Endothelial cell of umbilical vein (primary cell): ENCODE measurements at regions not wholly inside any gene's neighbourhood (a gene's known extent, or its start where the extent isn't known, plus 50 kb on each side); places are given as distances from the start of the nearest gene placed in this dataset.

Experiments used
- BruUV-seq: library from RNA; stranded (reverse); fragments of 400-500 nt; replicated peaks from 2 replicates; lab custom pipeline; 2021; lab: Mats Ljungman, UMichigan
- CTCF ChIA-PET: fragments of 300-600, 350-600 bp; sonication (Branson Sonifier 250); formaldehyde crosslinking; loops from one replicate; lab custom pipeline; 2021; ENCODE audit warnings: antibody characterized with exemption, inconsistent platforms; lab: Charles Lee
- POLR2A ChIA-PET: fragments of 300-600, 350-600 bp; sonication (Branson Sonifier 250); formaldehyde crosslinking; loops from one replicate; lab custom pipeline; 2021; ENCODE audit warnings: antibody characterized with exemption, inconsistent platforms; lab: Charles Lee
- DNase-seq: peaks from one replicate; pipeline ENCODE4 v3.0.0-alpha.2; 2011; ENCODE audit warnings: low read depth, low spot score
- FAIRE-seq: peaks from 2 replicates; lab custom pipeline; 2011; peaks lifted over from hg19 to GRCh38; lab: Jason Lieb, UNC
- H2AFZ ChIP-seq: 2 replicates; pipeline ENCODE4 v1.6.0; 2012; ENCODE audit warnings: low read depth, low read length, control low read depth, inconsistent platforms
- H3K27ac ChIP-seq: 2 replicates; pipeline ENCODE4 v1.5.1; 2011; ENCODE audit warnings: low read depth, mild to moderate bottlenecking, control low read depth, low read length, moderate library complexity; ENCODE audit not compliant: insufficient read depth
- H3K27me3 ChIP-seq, 2 experiments: 2 replicates each; pipeline versions ENCODE4 v1.6.0 to v1.6.1; 2011; ENCODE audit warnings: low read length in 2 of 2, mixed read lengths in 1 of 2; ENCODE audit not compliant: control insufficient read depth in 2 of 2, insufficient read depth in 2 of 2
- H3K36me3 ChIP-seq, 2 experiments: 2 replicates in 1 of 2; 3 replicates in 1 of 2; pipeline ENCODE4 v1.5.1; 2011; ENCODE audit warnings: low read length in 2 of 2, mild to moderate bottlenecking in 1 of 2, moderate library complexity in 1 of 2; ENCODE audit not compliant: control insufficient read depth in 2 of 2, insufficient read depth in 2 of 2; ENCODE audit errors: extremely low read depth in 1 of 2
- H3K4me1 ChIP-seq: 3 replicates; pipeline ENCODE4 v1.5.1; 2011; ENCODE audit warnings: mild to moderate bottlenecking, low read length; ENCODE audit not compliant: control insufficient read depth, insufficient read depth; ENCODE audit errors: extremely low read depth
- H3K4me2 ChIP-seq: 2 replicates; pipeline ENCODE4 v1.6.1; 2011; ENCODE audit warnings: low read length, control low read depth, mixed read lengths; ENCODE audit not compliant: insufficient read depth
- H3K4me3 ChIP-seq, 3 experiments: fragments of 200-600 bp in 1 of 3; sonication (generic), shearing (Covaris generic) in 1 of 3; replicated peaks in 1 of 3; 2 replicates each; pipeline ENCODE4 v1.5.1; 2011 to 2016; ENCODE audit warnings: control low read depth in 3 of 3, low read length in 3 of 3, mild to moderate bottlenecking in 2 of 3, inconsistent platforms in 1 of 3, low read depth in 1 of 3, moderate library complexity in 1 of 3; ENCODE audit not compliant: insufficient read depth in 1 of 3
- H3K79me2 ChIP-seq: 2 replicates; pipeline ENCODE4 v1.6.0; 2012; ENCODE audit warnings: low read length, inconsistent platforms; ENCODE audit not compliant: control insufficient read depth, insufficient read depth
- H3K9ac ChIP-seq: replicated peaks from 2 replicates; pipeline ENCODE3; 2011; ENCODE audit warnings: low read length, control low read depth; ENCODE audit not compliant: insufficient read depth; ENCODE audit errors: extremely low read depth
- H3K9me1 ChIP-seq: replicated peaks from 3 replicates; pipeline ENCODE4 v1.6.0; 2011; ENCODE audit warnings: mild to moderate bottlenecking, low read length; ENCODE audit not compliant: control insufficient read depth, insufficient read depth; ENCODE audit errors: extremely low read depth
- H3K9me3 ChIP-seq: replicated peaks from 2 replicates; pipeline ENCODE4 v1.5.1; 2012; ENCODE audit warnings: low read length, inconsistent platforms; ENCODE audit not compliant: control insufficient read depth, insufficient read depth
- H4K20me1 ChIP-seq: replicated peaks from 2 replicates; pipeline ENCODE3; 2011; ENCODE audit warnings: mild to moderate bottlenecking, low read length; ENCODE audit not compliant: control insufficient read depth, insufficient read depth; ENCODE audit errors: extremely low read depth
- CTCF ChIP-seq, 2 donors: IDR thresholded peaks; 1 replicate in 1 of 2; 2 replicates in 1 of 2; pipeline ENCODE4 v1.5.1; 2011; ENCODE audit warnings: low read length in 2 of 2, mild to moderate bottlenecking in 2 of 2, moderate library complexity in 2 of 2, control low read depth in 1 of 2, inconsistent platforms in 1 of 2, low read depth in 1 of 2; ENCODE audit not compliant: insufficient read depth in 1 of 2; ENCODE audit errors: extremely low read depth in 1 of 2
- EZH2 ChIP-seq: IDR thresholded peaks from 2 replicates; pipeline ENCODE4 v1.6.1; 2012; ENCODE audit warnings: borderline replicate concordance, low read depth, mild to moderate bottlenecking, moderate library complexity, low read length, inconsistent platforms; ENCODE audit not compliant: severe bottlenecking
- FOS ChIP-seq: IDR thresholded peaks from 2 replicates; pipeline ENCODE4 v1.6.1; 2011; ENCODE audit warnings: mild to moderate bottlenecking, low read length, moderate library complexity, borderline replicate concordance; ENCODE audit not compliant: insufficient read depth
- GATA2 ChIP-seq: IDR thresholded peaks from 2 replicates; pipeline ENCODE4 v1.7.0; 2011; ENCODE audit warnings: low read depth, mild to moderate bottlenecking, moderate library complexity, mixed read lengths, low read length; ENCODE audit not compliant: insufficient read length, insufficient read depth
- JUN ChIP-seq: IDR thresholded peaks from 2 replicates; pipeline ENCODE4 v1.6.1; 2011; ENCODE audit warnings: borderline replicate concordance, low read depth; ENCODE audit not compliant: insufficient read length, insufficient read depth
- MAX ChIP-seq: IDR thresholded peaks from 2 replicates; pipeline ENCODE4 v1.6.1; 2011; ENCODE audit not compliant: insufficient read depth, insufficient read length
- MYC ChIP-seq: IDR thresholded peaks from one replicate; pipeline ENCODE4 v1.6.1; 2011; ENCODE audit warnings: mild to moderate bottlenecking, low read depth, low read length
- POLR2A ChIP-seq: IDR thresholded peaks from 2 replicates; pipeline ENCODE4 v1.6.1; 2012; ENCODE audit warnings: low read depth, mild to moderate bottlenecking, control low read depth, low read length
- POLR2AphosphoS5 ChIP-seq: IDR thresholded peaks from 2 replicates; pipeline ENCODE4 v1.6.1; 2012; ENCODE audit warnings: low read depth, mild to moderate bottlenecking, control low read depth, low read length, moderate library complexity; ENCODE audit not compliant: insufficient read depth
- dilution Hi-C: fragments of 300-500 bp; cut with MboI; formaldehyde crosslinking; loops from one replicate; pipeline ENCODE4 v1.15.0; 2019; ENCODE audit warnings: low sequenced_read_pairs; ENCODE audit not compliant: extremely low pct_ligation_motif_present
- intact Hi-C: fragments of 100-400 bp; cut with micrococcal nuclease; formaldehyde crosslinking; loops from one replicate; pipeline ENCODE4 v1.10.0; 2022

GRCh38 chr19:56986386-56986785 is 133.4 kb upstream of the USP29 start:
- H3K4me3 ChIP-seq = no peak overlapping the region
- no peaks in the 10 kb centered on the region for H3K36me3 ChIP-seq
- H4K20me1 ChIP-seq = no peaks in the 10 kb centered on the region
- FAIRE-seq (no peak), DNase-seq (no peak)
- POLR2A ChIA-PET = no interaction called here
- BruUV-seq = no TSS peak
- CTCF ChIA-PET = no interaction called here
- peaks cover 7% of the 10 kb centered on the region for H3K9me3 ChIP-seq
- no peak overlapping the region for H3K27ac ChIP-seq
- no peak overlapping the region for H3K9ac ChIP-seq
- no peaks in the 10 kb centered on the region for H3K27me3 ChIP-seq
- intact Hi-C loops = no loop called here
- H3K9me1 ChIP-seq = no peaks in the 10 kb centered on the region
- H3K4me2 ChIP-seq = no peak overlapping the region
- no peaks in the 10 kb centered on the region for H3K79me2 ChIP-seq
- TF ChIP-seq MAX (no peak), FOS (no peak), CTCF (IDR thresholded peaks at IDR 0.05; ENCODE audit: extremely low read depth in 1 of 2, insufficient read depth in 1 of 2, low read depth in 1 of 2, low read length in 2 of 2) (no peak), JUN (no peak), POLR2AphosphoS5 (no peak), EZH2 (no peak), POLR2A (no peak), MYC (no peak), GATA2 (no peak)
- no peak overlapping the region for H2AFZ ChIP-seq
- dilution Hi-C loops = no loop called here
- no peaks in the 10 kb centered on the region for H3K4me1 ChIP-seq
